Renal cortex interstitium (tissue), 11 donors: ENCODE measurements at regions not wholly inside any gene's neighbourhood (a gene's known extent, or its start where the extent isn't known, plus 50 kb on each side); places are given as distances from the start of the nearest gene placed in this dataset.

Source experiments
- DNase-seq, 11 donors: peaks; one replicate each; pipeline ENCODE4 v3.0.0-alpha.2; 2013; ENCODE audit warnings: low read depth in 9 of 11, low spot score in 4 of 11; ENCODE audit errors: extremely low read depth in 1 of 11

DNA sequence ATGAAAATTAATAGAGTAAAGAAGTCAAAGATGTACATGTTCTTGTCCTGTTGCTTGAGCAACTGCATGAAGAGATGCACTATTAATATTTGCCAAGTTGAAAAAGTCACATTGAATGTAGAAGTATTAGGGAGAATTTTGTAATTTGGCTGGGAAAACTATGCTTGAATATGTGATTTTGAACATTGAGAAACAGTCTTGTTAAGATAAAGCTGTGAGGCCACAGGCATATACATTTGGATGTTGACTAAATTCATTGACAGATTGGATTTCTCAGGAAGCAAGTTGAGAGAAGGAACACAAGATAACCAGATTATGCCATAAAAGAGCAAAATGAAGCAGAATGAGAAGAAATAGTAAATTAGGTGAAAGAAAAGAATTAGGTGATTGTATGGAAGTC lies 1777.5 kb upstream of the PCDH7 start:
- no peak for DNase-seq

DNA sequence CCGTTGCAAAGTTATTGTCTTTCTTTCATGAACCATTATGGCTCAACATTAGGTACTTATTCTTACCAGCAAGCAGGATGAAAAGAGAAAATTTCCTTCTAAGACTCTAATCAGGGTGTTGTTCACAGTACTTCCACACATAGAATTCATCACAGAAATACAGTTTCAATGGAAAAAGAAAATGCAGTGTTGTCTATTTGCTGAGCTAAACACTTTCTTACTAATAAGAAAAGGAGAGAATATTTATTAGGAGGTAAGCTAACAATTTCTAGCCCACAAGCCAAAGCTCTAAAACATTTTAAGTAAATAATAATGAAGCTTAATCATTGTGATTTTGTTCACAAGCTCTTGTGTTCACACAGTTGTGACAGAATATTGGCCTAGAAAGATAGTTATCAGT lies 1772.8 kb upstream of the PCDH7 start:
- DNase-seq = no peak

DNA sequence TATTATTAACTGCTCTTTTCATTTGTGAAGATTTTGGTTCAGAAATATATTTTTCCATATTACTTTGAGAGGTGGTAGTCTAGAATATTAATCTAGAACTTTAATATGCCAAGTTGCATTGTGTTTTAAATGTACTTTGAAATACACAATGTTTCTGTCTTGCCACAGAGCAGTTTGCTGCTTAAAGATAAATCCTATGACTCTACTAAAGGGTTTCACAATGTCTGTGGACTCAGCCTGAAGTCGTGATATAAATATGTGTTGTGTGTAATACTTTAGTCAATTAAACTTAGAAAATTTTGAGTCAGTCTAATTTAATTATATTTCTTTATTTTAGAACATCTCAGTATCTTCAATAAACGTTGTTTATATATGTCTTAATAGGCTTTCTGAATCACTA lies 1771.7 kb upstream of the PCDH7 start:
- no peak for DNase-seq

DNA sequence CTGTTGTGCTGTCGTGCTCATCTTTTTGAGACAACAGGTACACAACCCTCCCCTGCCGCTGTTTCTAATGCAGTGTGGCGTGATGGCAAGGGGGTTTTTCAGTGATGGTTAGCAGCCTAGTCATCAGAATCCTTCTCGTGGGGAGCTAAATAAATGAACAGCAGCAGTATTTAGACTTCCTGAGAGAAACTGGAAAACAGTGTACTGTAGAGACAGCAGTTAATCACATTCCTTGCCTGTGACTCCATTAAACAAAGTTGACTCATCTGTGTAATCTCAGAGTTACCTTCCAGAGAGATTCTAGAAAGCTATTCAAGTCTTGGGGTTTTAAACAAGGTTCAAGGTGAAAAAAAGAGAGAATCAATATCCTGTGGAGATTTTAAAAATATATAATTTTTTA lies 1753.2 kb upstream of the PCDH7 start:
- DNase-seq = no peak

DNA sequence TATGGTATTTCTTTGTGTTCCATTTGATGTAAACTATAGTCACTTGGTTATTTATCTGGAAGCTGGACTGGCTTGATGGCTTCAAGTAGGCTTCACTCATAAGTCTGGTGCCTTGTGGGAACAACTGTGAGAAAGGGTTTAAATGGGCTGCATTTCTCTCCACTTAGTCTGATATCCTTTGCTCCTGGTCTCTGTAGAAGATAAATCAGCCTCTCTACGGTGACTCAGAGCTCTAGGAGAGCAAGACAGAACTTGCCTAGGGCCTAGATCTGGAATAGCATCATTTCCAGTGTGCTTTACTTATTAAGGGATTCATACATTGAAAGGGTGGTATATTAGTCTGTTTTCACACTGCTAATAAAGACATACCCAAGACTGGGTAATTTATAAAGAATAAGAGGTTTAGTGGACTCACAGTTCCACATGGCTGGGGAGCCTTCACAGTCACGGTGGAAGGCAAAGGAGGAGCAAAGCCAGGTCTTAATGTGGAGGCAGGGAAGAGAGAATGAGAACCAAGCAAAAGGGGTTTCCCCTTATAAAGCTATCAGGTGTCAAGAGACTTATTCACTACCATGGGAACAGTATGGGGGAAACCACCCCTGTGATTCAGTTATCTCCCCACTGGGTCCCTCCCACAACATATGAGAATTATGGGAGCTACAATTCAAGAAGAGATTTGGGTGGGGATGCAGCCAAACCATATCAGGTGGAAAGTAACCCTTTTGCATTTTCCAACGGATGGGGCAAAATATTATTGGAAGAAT lies 1746.4 kb upstream of the PCDH7 start:
- DNase-seq = no peak

GRCh38 chr4:28976369-28976768 lies 1743.8 kb upstream of the PCDH7 start:
- DNase-seq = no peak

DNA sequence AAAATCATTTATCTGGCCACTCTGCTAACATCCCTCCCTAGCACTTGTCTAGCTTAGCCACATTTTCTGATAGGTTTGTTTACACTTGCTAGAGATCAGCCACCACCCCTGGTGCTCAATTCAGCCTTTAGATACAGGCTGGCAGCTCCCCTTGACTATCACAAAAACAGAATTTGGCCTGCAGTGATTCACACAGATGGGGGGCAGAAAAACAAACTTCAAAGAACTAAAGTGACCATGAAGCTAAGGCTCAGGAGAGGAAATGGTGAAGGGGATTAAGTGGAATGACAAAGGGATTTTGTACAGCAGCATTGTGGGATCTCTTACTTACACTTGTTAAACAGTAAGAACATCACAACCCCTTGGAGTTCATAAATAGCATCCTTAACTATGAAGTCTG lies 1718.0 kb upstream of the PCDH7 start:
- DNase-seq = no peak

- DNase-seq = no peak
Observed at GRCh38 chr4:29005838-29006237, 1714.3 kb upstream of the PCDH7 start.

DNA sequence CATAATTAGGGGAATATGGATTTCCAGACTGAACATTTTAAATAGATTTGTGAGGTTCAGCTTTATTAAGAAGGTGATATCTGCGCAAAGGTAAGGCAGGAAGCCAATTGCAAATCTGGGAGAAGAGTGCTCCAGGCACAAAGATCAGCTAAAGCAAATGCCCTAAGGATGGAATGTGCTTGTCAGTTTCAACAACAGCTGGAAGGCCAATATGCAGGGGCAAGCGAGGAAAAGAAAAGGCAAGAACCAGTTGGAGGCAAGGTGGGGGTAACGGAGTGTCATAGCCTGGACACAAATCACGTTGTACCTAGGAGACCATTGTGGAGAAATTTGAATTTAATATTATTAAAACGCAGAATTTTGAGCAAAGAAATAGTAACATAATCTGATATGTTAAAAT lies 1710.3 kb upstream of the PCDH7 start:
- DNase-seq = no peak

- DNase-seq = no peak
Observed at GRCh38 chr4:29013341-29013740, 1706.8 kb upstream of the PCDH7 start.

- DNase-seq = no peak
Observed at GRCh38 chr4:29014555-29014954, 1705.6 kb upstream of the PCDH7 start.

- DNase-seq = no peak
Observed at GRCh38 chr4:29033703-29034102, 1686.5 kb upstream of the PCDH7 start.

DNA sequence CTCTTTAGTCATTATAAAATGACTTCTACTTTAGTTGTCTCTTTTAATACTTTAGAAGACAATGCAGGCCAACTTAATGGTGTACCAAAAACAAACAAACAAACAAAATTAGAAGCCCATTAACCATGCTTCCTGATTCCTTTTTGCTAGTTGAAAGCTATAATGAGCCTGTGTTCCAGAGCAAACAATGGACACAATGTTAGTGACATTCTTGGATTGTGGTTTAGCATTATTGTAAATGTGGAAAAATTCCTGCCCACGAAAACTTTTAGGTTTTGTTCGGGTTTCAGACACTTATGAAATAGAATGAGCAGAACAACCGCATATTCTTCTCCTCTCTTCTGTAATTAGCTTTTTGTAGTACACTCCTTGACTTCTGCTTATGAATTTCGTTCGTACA lies 1682.7 kb upstream of the PCDH7 start:
- DNase-seq = no peak

- DNase-seq = no peak
Observed at GRCh38 chr4:29043411-29043810, 1676.8 kb upstream of the PCDH7 start.

DNA sequence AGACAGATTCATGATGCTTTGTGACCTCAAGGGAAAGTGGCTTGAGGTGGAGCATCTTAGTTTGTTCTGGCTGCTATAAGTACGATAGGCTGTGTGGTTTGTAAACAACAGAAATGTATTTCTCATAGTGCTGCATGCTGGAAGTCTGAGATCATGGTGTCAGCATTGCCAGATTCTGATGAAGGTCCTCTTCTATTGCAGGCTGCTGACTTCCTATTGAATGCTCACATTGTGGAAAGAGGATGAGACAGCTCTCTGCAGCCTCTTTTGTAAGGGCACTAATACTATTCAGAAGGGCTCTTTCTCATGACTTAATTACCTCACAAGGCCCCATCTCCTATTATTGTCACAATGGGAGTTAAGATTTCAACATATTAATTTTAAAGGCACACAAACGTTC lies 1674.0 kb upstream of the PCDH7 start:
- DNase-seq = no peak

GRCh38 chr4:29046781-29047180 lies 1673.4 kb upstream of the PCDH7 start:
- no peak for DNase-seq

- no peak for DNase-seq
Observed at GRCh38 chr4:29047341-29048041, 1672.7 kb upstream of the PCDH7 start.

- no peak for DNase-seq
Observed at GRCh38 chr4:29051381-29051965, 1668.7 kb upstream of the PCDH7 start.

GRCh38 chr4:29052266-29052665 lies 1667.9 kb upstream of the PCDH7 start:
- no peak for DNase-seq

- DNase-seq = no peak
Observed at GRCh38 chr4:29058531-29058930, 1661.6 kb upstream of the PCDH7 start.

- DNase-seq = no peak
Observed at GRCh38 chr4:29066861-29067260, 1653.3 kb upstream of the PCDH7 start.
